ENCODE measurements at regions not wholly inside any gene's neighbourhood (a gene's known extent, or its start where the extent isn't known, plus 50 kb on each side); places are given as distances from the start of the nearest gene placed in this dataset.

DNA sequence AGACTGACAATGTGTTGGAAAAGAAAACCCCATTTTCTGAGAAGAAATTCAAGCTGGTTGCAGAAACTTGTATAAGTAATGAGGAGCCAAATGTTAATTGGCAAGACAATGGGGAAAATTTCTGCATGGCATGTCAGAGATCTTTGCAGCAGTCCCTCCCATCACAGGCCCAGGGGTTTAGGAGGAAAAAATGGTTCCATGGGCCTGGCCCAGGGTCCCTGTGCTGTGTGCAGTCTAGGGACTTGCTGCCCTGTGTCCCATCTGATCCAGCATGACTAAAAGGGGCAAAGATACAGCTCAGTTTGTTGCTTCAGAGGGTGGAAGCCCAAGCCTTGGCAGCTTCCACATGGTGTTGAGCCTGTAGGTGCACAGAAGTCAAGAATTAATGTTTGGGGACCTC is 440.3 kb upstream of the TPK1 start:
- DNase-seq (ENCODE audit: low read depth in 1 of 2, low spot score in 2 of 2): no peak
- no peak overlapping the region for H4K91ac ChIP-seq (replicated peaks; ENCODE audit: insufficient read length, low read length)
- FAIRE-seq: no peak

More for the DNA sequence above, 440.3 kb upstream of the TPK1 start:
- H2BK20ac ChIP-seq (ENCODE audit: low read length): no peak overlapping the region
- no peak overlapping the region for H3K9ac ChIP-seq (replicated peaks in 1 of 4; ENCODE audit: extremely low read depth in 1 of 4, low read depth in 3 of 4, low read length in 3 of 4)
- no peak overlapping the region for H4K5ac ChIP-seq (ENCODE audit: insufficient read length, low read depth, low read length)
- H4K20me1 ChIP-seq (replicated peaks in 1 of 2; ENCODE audit: control insufficient read depth in 1 of 2, insufficient read depth in 2 of 2, low read length in 2 of 2): no peaks in the 10 kb centered on the region
- H3K56ac ChIP-seq (replicated peaks; ENCODE audit: insufficient read length, low read depth, low read length): no peak overlapping the region
- no peaks in the 10 kb centered on the region for H3K79me2 ChIP-seq (ENCODE audit: control insufficient read depth in 1 of 2, insufficient read depth in 2 of 2, low read length in 2 of 2)
- H2AFZ ChIP-seq (ENCODE audit: low read length): no peak overlapping the region
- no peaks in the 10 kb centered on the region for H3K4me1 ChIP-seq (replicated peaks in 1 of 4; ENCODE audit: control insufficient read depth in 3 of 4, insufficient read depth in 4 of 4, low read length in 3 of 4)
- no peak overlapping the region for H2BK120ac ChIP-seq (replicated peaks; ENCODE audit: low read depth, low read length)
- no peak overlapping the region for H3K4ac ChIP-seq (replicated peaks; ENCODE audit: insufficient read length, low read depth, low read length)
- no peak overlapping the region for H2BK15ac ChIP-seq (ENCODE audit: low read length)
- no peak for TF ChIP-seq YY1 (IDR thresholded peaks at IDR 0.05; ENCODE audit: low read depth, low read length)
- TF ChIP-seq SIRT6 (IDR thresholded peaks at IDR 0.05; ENCODE audit: low read length): no peak
- TF ChIP-seq BRCA1 (IDR thresholded peaks at IDR 0.05; ENCODE audit: low read depth, low read length): no peak
- TF ChIP-seq SP2 (IDR thresholded peaks at IDR 0.05; ENCODE audit: low read length): no peak
- no peak for TF ChIP-seq EGR1 (IDR thresholded peaks at IDR 0.05; ENCODE audit: borderline replicate concordance, low read depth, low read length)
- TF ChIP-seq POU5F1 (IDR thresholded peaks at IDR 0.05; ENCODE audit: low read depth, low read length): no peak
- TF ChIP-seq CBX8 (IDR thresholded peaks at IDR 0.05; ENCODE audit: borderline replicate concordance, low read depth, low read length): no peak
- TF ChIP-seq KDM1A (IDR thresholded peaks at IDR 0.05; ENCODE audit: borderline replicate concordance, low read length): no peak
- no peak for TF ChIP-seq CTBP2 (IDR thresholded peaks at IDR 0.05; ENCODE audit: borderline replicate concordance, insufficient read depth, insufficient read length, low read length)
- no peak for TF ChIP-seq HDAC2 (IDR thresholded peaks at IDR 0.05; ENCODE audit: borderline replicate concordance in 1 of 2, low read depth in 2 of 2, low read length in 2 of 2)
- no peak for TF ChIP-seq CHD1 (IDR thresholded peaks at IDR 0.05; ENCODE audit: low read depth, low read length)
- no peak for TF ChIP-seq GABPA (IDR thresholded peaks at IDR 0.05; ENCODE audit: borderline replicate concordance, insufficient read depth, low read length)
- no peak for TF ChIP-seq RAD21 (IDR thresholded peaks at IDR 0.05 in 1 of 2, conservative IDR thresholded peaks at IDR 0.05 in 1 of 2; ENCODE audit: low read depth in 2 of 2, low read length in 2 of 2)
- no peak for TF ChIP-seq KDM5A (IDR thresholded peaks at IDR 0.05; ENCODE audit: low read length)
- no peak for TF ChIP-seq TBP (IDR thresholded peaks at IDR 0.05; ENCODE audit: low read depth, low read length)
- no peak for TF ChIP-seq RXRA (IDR thresholded peaks at IDR 0.05; ENCODE audit: insufficient read depth, low read depth, low read length)
- H2BK5ac ChIP-seq (ENCODE audit: low read depth, low read length): no peak overlapping the region
- no peaks in the 10 kb centered on the region for H3K23me2 ChIP-seq (ENCODE audit: low read depth, low read length)
- H3K27ac ChIP-seq (ENCODE audit: low read depth, low read length): no peak overlapping the region
- H3K18ac ChIP-seq (ENCODE audit: extremely low read depth, low read length): no peak overlapping the region
- H3K79me1 ChIP-seq (ENCODE audit: low read depth, low read length): no peaks in the 10 kb centered on the region
- peaks cover 13 to 14% of the 10 kb centered on the region in 2 experiments for H3K9me3 ChIP-seq (ENCODE audit: insufficient read depth in 2 of 2, low read depth in 1 of 2, low read length in 1 of 2)
- H3K4me2 ChIP-seq (ENCODE audit: insufficient read depth in 1 of 2, low read depth in 2 of 2, low read length in 2 of 2): no peak overlapping the region
- H3K23ac ChIP-seq (ENCODE audit: insufficient read length): no peak overlapping the region
- no peak overlapping the region for H4K8ac ChIP-seq (ENCODE audit: extremely low read depth, insufficient read depth, low read length)
- H2BK12ac ChIP-seq (ENCODE audit: low read depth, low read length): no peak overlapping the region
- H3K36me3 ChIP-seq (ENCODE audit: control insufficient read depth in 2 of 4, insufficient read depth in 4 of 4, low read length in 3 of 4): no peaks in the 10 kb centered on the region
- ChIA-PET POLR2A (ENCODE audit: partially characterized antibody) (no interaction called here), CTCF (ENCODE audit: partially characterized antibody) (no interaction called here)
- H3K27me3 ChIP-seq (replicated peaks in 1 of 4; ENCODE audit: control insufficient read depth in 3 of 4, extremely low read depth in 1 of 4, insufficient read depth in 3 of 4, low read length in 3 of 4): no peaks in the 10 kb centered on the region
- H3K4me3 ChIP-seq (ENCODE audit: extremely low read depth in 1 of 4, insufficient read depth in 2 of 4, low read depth in 3 of 4, low read length in 4 of 4): no peak overlapping the region
- no peak overlapping the region for H3K14ac ChIP-seq (ENCODE audit: insufficient read length)
- no peak overlapping the region for H2AK5ac ChIP-seq (ENCODE audit: low read depth, low read length)
